Activated CD4-positive, alpha-beta memory T cell treated with anti-CD3 and anti-CD28 coated beads, Interleukin-2, amount 10 ng/mL, durations not matched to agents 7 days and 5 days (primary cell): ENCODE measurements at regions not wholly inside any gene's neighbourhood (a gene's known extent, or its start where the extent isn't known, plus 50 kb on each side); places are given as distances from the start of the nearest gene placed in this dataset.

Experiments used
- CTCF ChIA-PET: fragments of 350-600 bp; sonication (Branson Sonifier 250); formaldehyde crosslinking; loops from one replicate; lab custom pipeline; 2021; ENCODE audit warnings: antibody characterized with exemption, inconsistent platforms; lab: Charles Lee
- POLR2A ChIA-PET: fragments of 350-600 bp; sonication (Branson Sonifier 250); formaldehyde crosslinking; loops from one replicate; lab custom pipeline; 2021; ENCODE audit warnings: antibody characterized with exemption; lab: Charles Lee
- DNase-seq: peaks from one replicate; pipeline ENCODE4 v3.0.0-alpha.2; 2020
- H3K27ac Mint-ChIP-seq: one replicate; pipeline ENCODE4 v1.8.0; 2021; ENCODE audit warnings: mild to moderate bottlenecking, mixed read lengths
- H3K27me3 Mint-ChIP-seq: one replicate; pipeline ENCODE4 v1.8.0; 2021; ENCODE audit warnings: mixed read lengths
- H3K36me3 Mint-ChIP-seq: one replicate; pipeline ENCODE4 v1.8.0; 2021; ENCODE audit warnings: low read depth, mixed read lengths
- H3K4me1 Mint-ChIP-seq: one replicate; pipeline ENCODE4 v1.8.0; 2021; ENCODE audit warnings: mixed read lengths
- H3K4me3 Mint-ChIP-seq: one replicate; pipeline ENCODE4 v1.8.0; 2021; ENCODE audit warnings: mild to moderate bottlenecking, mixed read lengths
- H3K9me3 Mint-ChIP-seq: one replicate; pipeline ENCODE4 v1.8.0; 2021; ENCODE audit warnings: mixed read lengths

- DNase-seq, result no peak
- H3K9me3 Mint-ChIP-seq, result peaks cover 2% of the 10 kb centered on the region
- no peaks in the 10 kb centered on the region for H3K27me3 Mint-ChIP-seq
- H3K36me3 Mint-ChIP-seq, result no peaks in the 10 kb centered on the region
- no peaks in the 10 kb centered on the region for H3K4me1 Mint-ChIP-seq
- ChIA-PET POLR2A (no interaction called here), CTCF (no interaction called here)
- no peak overlapping the region for H3K4me3 Mint-ChIP-seq
- H3K27ac Mint-ChIP-seq, result no peak overlapping the region
Observed at GRCh38 chr7:20504060-20504459, 111.4 kb upstream of the ABCB5 start.

- no peaks in the 10 kb centered on the region for H3K27me3 Mint-ChIP-seq
- POLR2A ChIA-PET, result no interaction called here
- no peak overlapping the region for H3K4me3 Mint-ChIP-seq
- no peaks in the 10 kb centered on the region for H3K36me3 Mint-ChIP-seq
- no peaks in the 10 kb centered on the region for H3K4me1 Mint-ChIP-seq
- CTCF ChIA-PET, result no interaction called here
- H3K9me3 Mint-ChIP-seq, result peaks cover 2% of the 10 kb centered on the region
- no peak overlapping the region for H3K27ac Mint-ChIP-seq
- no peak for DNase-seq
Observed at GRCh38 chr7:20506175-20506574, 109.3 kb upstream of the ABCB5 start.

- no peak overlapping the region for H3K27ac Mint-ChIP-seq
- H3K27me3 Mint-ChIP-seq, result no peaks in the 10 kb centered on the region
- ChIA-PET POLR2A (no interaction called here), CTCF (no interaction called here)
- H3K9me3 Mint-ChIP-seq, result peaks cover under 1% of the 10 kb centered on the region
- no peak overlapping the region for H3K4me3 Mint-ChIP-seq
- H3K36me3 Mint-ChIP-seq, result no peaks in the 10 kb centered on the region
- DNase-seq, result no peak
- H3K4me1 Mint-ChIP-seq, result no peaks in the 10 kb centered on the region
Observed at GRCh38 chr7:20507157-20507556, 108.3 kb upstream of the ABCB5 start.

GRCh38 chr7:20508109-20508508 lies 107.4 kb upstream of the ABCB5 start:
- no peak overlapping the region for H3K4me3 Mint-ChIP-seq
- H3K36me3 Mint-ChIP-seq, result no peaks in the 10 kb centered on the region
- POLR2A ChIA-PET, result no interaction called here
- no peak for DNase-seq
- no peak overlapping the region for H3K27ac Mint-ChIP-seq
- H3K9me3 Mint-ChIP-seq, result no peaks in the 10 kb centered on the region
- CTCF ChIA-PET, result no interaction called here
- no peaks in the 10 kb centered on the region for H3K4me1 Mint-ChIP-seq
- no peaks in the 10 kb centered on the region for H3K27me3 Mint-ChIP-seq

- no peak for DNase-seq
- no peak overlapping the region for H3K27ac Mint-ChIP-seq
- no peaks in the 10 kb centered on the region for H3K27me3 Mint-ChIP-seq
- no peaks in the 10 kb centered on the region for H3K9me3 Mint-ChIP-seq
- no peaks in the 10 kb centered on the region for H3K4me1 Mint-ChIP-seq
- no peak overlapping the region for H3K4me3 Mint-ChIP-seq
- CTCF ChIA-PET, result no interaction called here
- no peaks in the 10 kb centered on the region for H3K36me3 Mint-ChIP-seq
- POLR2A ChIA-PET, result no interaction called here
Observed at GRCh38 chr7:20509892-20510572, 105.4 kb upstream of the ABCB5 start.

GRCh38 chr7:20510573-20510900 lies 104.9 kb upstream of the ABCB5 start:
- H3K36me3 Mint-ChIP-seq, result no peaks in the 10 kb centered on the region
- H3K27ac Mint-ChIP-seq, result no peak overlapping the region
- POLR2A ChIA-PET, result no interaction called here
- H3K4me3 Mint-ChIP-seq, result no peak overlapping the region
- CTCF ChIA-PET, result no interaction called here
- no peaks in the 10 kb centered on the region for H3K4me1 Mint-ChIP-seq
- H3K9me3 Mint-ChIP-seq, result no peaks in the 10 kb centered on the region
- DNase-seq, result no peak
- no peaks in the 10 kb centered on the region for H3K27me3 Mint-ChIP-seq

- Mint-ChIP-seq H3K27me3 (no peaks in the 10 kb centered on the region), H3K36me3 (no peaks in the 10 kb centered on the region), H3K4me3 (no peak overlapping the region), H3K27ac (no peak overlapping the region), H3K9me3 (no peaks in the 10 kb centered on the region), H3K4me1 (no peaks in the 10 kb centered on the region)
- ChIA-PET POLR2A (no interaction called here), CTCF (no interaction called here)
- DNase-seq, result no peak
Observed at GRCh38 chr7:20513341-20513740, 102.1 kb upstream of the ABCB5 start.

- Mint-ChIP-seq H3K27me3 (no peaks in the 10 kb centered on the region), H3K9me3 (no peaks in the 10 kb centered on the region), H3K4me3 (no peak overlapping the region), H3K4me1 (no peaks in the 10 kb centered on the region), H3K36me3 (no peaks in the 10 kb centered on the region), H3K27ac (no peak overlapping the region)
- CTCF ChIA-PET, result no interaction called here
- POLR2A ChIA-PET, result no interaction called here
- DNase-seq, result no peak
Observed at GRCh38 chr7:20513897-20514296, 101.6 kb upstream of the ABCB5 start.

- DNase-seq, result no peak
- Mint-ChIP-seq H3K9me3 (no peaks in the 10 kb centered on the region), H3K27ac (no peak overlapping the region), H3K27me3 (no peaks in the 10 kb centered on the region), H3K36me3 (no peaks in the 10 kb centered on the region), H3K4me1 (no peaks in the 10 kb centered on the region), H3K4me3 (no peak overlapping the region)
- ChIA-PET CTCF (no interaction called here), POLR2A (no interaction called here)
Observed at GRCh38 chr7:20514364-20514763, 101.1 kb upstream of the ABCB5 start.

- no peak overlapping the region for H3K27ac Mint-ChIP-seq
- ChIA-PET POLR2A (no interaction called here), CTCF (no interaction called here)
- peaks cover 2% of the 10 kb centered on the region for H3K9me3 Mint-ChIP-seq
- H3K4me3 Mint-ChIP-seq, result no peak overlapping the region
- no peaks in the 10 kb centered on the region for H3K36me3 Mint-ChIP-seq
- H3K4me1 Mint-ChIP-seq, result no peaks in the 10 kb centered on the region
- H3K27me3 Mint-ChIP-seq, result no peaks in the 10 kb centered on the region
- DNase-seq, result no peak
Observed at GRCh38 chr7:20519645-20520044, 95.8 kb upstream of the ABCB5 start.

- no peaks in the 10 kb centered on the region for H3K36me3 Mint-ChIP-seq
- no peaks in the 10 kb centered on the region for H3K27me3 Mint-ChIP-seq
- H3K27ac Mint-ChIP-seq, result no peak overlapping the region
- CTCF ChIA-PET, result no interaction called here
- POLR2A ChIA-PET, result no interaction called here
- H3K4me1 Mint-ChIP-seq, result no peaks in the 10 kb centered on the region
- H3K4me3 Mint-ChIP-seq, result no peak overlapping the region
- no peak for DNase-seq
- peaks cover 2% of the 10 kb centered on the region for H3K9me3 Mint-ChIP-seq
Observed at GRCh38 chr7:20520530-20520929, 94.9 kb upstream of the ABCB5 start.

- no peak overlapping the region for H3K4me3 Mint-ChIP-seq
- ChIA-PET CTCF (no interaction called here), POLR2A (no interaction called here)
- H3K36me3 Mint-ChIP-seq, result no peaks in the 10 kb centered on the region
- no peak for DNase-seq
- no peaks in the 10 kb centered on the region for H3K4me1 Mint-ChIP-seq
- no peak overlapping the region for H3K27ac Mint-ChIP-seq
- peaks cover 2% of the 10 kb centered on the region for H3K9me3 Mint-ChIP-seq
- H3K27me3 Mint-ChIP-seq, result no peaks in the 10 kb centered on the region
Observed at GRCh38 chr7:20521243-20521642, 94.2 kb upstream of the ABCB5 start.

GRCh38 chr7:20529260-20529659 lies 86.2 kb upstream of the ABCB5 start:
- Mint-ChIP-seq H3K9me3 (peaks cover 6% of the 10 kb centered on the region), H3K4me1 (no peaks in the 10 kb centered on the region), H3K27ac (no peak overlapping the region), H3K36me3 (no peaks in the 10 kb centered on the region), H3K4me3 (no peak overlapping the region), H3K27me3 (no peaks in the 10 kb centered on the region)
- DNase-seq, result no peak
- CTCF ChIA-PET, result no interaction called here
- POLR2A ChIA-PET, result no interaction called here

- H3K36me3 Mint-ChIP-seq, result no peaks in the 10 kb centered on the region
- H3K4me3 Mint-ChIP-seq, result no peak overlapping the region
- POLR2A ChIA-PET, result no interaction called here
- H3K27ac Mint-ChIP-seq, result no peak overlapping the region
- DNase-seq, result no peak
- CTCF ChIA-PET, result no interaction called here
- H3K27me3 Mint-ChIP-seq, result no peaks in the 10 kb centered on the region
- H3K4me1 Mint-ChIP-seq, result no peaks in the 10 kb centered on the region
- H3K9me3 Mint-ChIP-seq, result peaks cover 6% of the 10 kb centered on the region
Observed at GRCh38 chr7:20532890-20533289, 82.6 kb upstream of the ABCB5 start.
